ENCODE measurements at regions not wholly inside any gene's neighbourhood (a gene's known extent, or its start where the extent isn't known, plus 50 kb on each side); places are given as distances from the start of the nearest gene placed in this dataset.

- no peak for DNase-seq
Measured at GRCh38 chr13:76160961-76161925, 525.1 kb downstream of the LMO7 start.

- no peak for DNase-seq
Measured at GRCh38 chr13:76160506-76160905, 524.4 kb downstream of the LMO7 start.

- DNase-seq, result no peak
Measured at GRCh38 chr13:76157926-76158325, 521.8 kb downstream of the LMO7 start.

GRCh38 chr13:76153239-76153638, 517.1 kb downstream of the LMO7 start:
- DNase-seq, result no peak

- no peak for DNase-seq
Measured at GRCh38 chr13:76148926-76149325, 512.8 kb downstream of the LMO7 start.

- DNase-seq, result no peak
Measured at GRCh38 chr13:76148374-76148773, 512.2 kb downstream of the LMO7 start.

- DNase-seq, result no peak
Measured at GRCh38 chr13:76132532-76132931, 496.4 kb downstream of the LMO7 start.

GRCh38 chr13:76131551-76131950, 495.4 kb downstream of the LMO7 start:
- DNase-seq, result no peak

- no peak for DNase-seq
Measured at GRCh38 chr13:76129305-76130000, 493.3 kb downstream of the LMO7 start.

GRCh38 chr13:76127922-76128321, 491.8 kb downstream of the LMO7 start:
- no peak for DNase-seq

GRCh38 chr13:76123548-76123947, 487.4 kb downstream of the LMO7 start:
- no peak for DNase-seq

- DNase-seq, result no peak
Measured at GRCh38 chr13:76116751-76117360, 480.7 kb downstream of the LMO7 start.

GRCh38 chr13:76106763-76107162, 470.6 kb downstream of the LMO7 start:
- DNase-seq, result no peak

- no peak for DNase-seq
Measured at GRCh38 chr13:76094645-76095044, 458.5 kb downstream of the LMO7 start.

- DNase-seq, result no peak
Measured at GRCh38 chr13:76091076-76091475, 454.9 kb downstream of the LMO7 start.

GRCh38 chr13:76086729-76087128, 450.6 kb downstream of the LMO7 start:
- no peak for DNase-seq

- no peak for DNase-seq
Measured at GRCh38 chr13:76067850-76068249, 431.7 kb downstream of the LMO7 start.

- DNase-seq, result no peak
Measured at GRCh38 chr13:76053181-76053580, 417.1 kb downstream of the LMO7 start.

GRCh38 chr13:76049376-76049746, 413.2 kb downstream of the LMO7 start:
- no peak for DNase-seq

GRCh38 chr13:76048675-76049375, 412.7 kb downstream of the LMO7 start:
- no peak for DNase-seq

- no peak for DNase-seq
Measured at GRCh38 chr13:76048131-76048530, 412.0 kb downstream of the LMO7 start.

GRCh38 chr13:76043874-76044273, 407.7 kb downstream of the LMO7 start:
- DNase-seq, result no peak

Measured in cerebellar nuclear complex (tissue), 1 donor.